NCI-H2196 (cell line): ENCODE measurements at regions not wholly inside any gene's neighbourhood (a gene's known extent, or its start where the extent isn't known, plus 50 kb on each side); places are given as distances from the start of the nearest gene placed in this dataset.

Experiments
- DNase-seq: peaks from one replicate; lab custom pipeline; 2025; ENCODE audit not compliant: unreplicated experiment; lab: John Stamatoyannopoulos, UW

DNA sequence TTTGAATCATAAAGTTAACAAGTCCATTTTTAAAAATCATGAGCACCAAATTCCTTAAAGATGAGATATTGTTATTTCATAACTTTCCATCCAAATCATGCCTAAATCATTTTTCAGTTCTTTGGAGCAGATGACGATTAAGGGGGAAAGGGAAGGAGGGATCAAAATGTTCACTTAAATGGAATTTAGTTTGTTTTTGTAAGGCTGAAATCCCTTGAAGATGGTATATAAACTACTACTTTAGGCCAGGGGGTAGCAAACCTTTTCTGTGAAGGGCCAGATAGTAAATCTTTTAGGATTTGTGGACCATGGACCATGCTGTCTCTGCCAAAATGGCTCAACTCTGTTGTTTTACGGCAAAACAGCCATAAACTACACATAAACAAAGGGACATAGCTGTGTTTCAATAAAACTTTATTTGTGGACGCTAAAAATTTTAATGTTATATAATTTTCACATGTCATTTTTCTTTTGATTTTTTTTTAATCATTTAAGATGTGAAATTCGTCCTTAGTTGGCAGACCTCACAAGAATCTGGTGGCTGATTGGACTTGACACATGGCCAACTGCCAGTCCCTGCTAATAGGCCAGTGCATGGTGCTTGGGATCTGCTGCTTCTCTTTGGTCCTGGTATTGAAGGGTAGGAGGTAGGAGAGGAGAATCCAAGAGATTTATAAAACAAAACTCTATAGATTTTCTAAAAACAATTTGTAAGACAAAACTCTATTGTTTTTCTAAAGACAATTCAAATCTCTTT lies 52.0 kb upstream of the RTN4 start:
- DNase-seq, result no peak

DNA sequence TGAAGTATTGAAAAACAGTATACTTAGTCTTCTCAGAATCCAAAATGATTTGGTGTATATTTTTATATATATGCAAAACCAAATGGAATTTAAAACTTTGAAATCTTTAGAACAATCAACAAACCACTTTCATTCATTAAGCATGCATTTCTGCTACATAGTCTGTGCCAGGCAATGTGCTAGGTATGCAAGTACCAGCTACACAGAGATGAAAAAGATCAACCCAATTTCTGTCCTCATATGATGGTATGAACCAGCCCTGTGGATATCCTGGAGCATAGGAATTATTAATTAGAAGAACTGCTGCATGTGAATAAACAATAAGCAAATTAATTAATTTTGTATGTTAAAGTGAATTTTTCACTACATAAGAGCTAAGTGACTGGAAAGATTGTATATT lies 51.2 kb upstream of the RTN4 start:
- no peak for DNase-seq

DNA sequence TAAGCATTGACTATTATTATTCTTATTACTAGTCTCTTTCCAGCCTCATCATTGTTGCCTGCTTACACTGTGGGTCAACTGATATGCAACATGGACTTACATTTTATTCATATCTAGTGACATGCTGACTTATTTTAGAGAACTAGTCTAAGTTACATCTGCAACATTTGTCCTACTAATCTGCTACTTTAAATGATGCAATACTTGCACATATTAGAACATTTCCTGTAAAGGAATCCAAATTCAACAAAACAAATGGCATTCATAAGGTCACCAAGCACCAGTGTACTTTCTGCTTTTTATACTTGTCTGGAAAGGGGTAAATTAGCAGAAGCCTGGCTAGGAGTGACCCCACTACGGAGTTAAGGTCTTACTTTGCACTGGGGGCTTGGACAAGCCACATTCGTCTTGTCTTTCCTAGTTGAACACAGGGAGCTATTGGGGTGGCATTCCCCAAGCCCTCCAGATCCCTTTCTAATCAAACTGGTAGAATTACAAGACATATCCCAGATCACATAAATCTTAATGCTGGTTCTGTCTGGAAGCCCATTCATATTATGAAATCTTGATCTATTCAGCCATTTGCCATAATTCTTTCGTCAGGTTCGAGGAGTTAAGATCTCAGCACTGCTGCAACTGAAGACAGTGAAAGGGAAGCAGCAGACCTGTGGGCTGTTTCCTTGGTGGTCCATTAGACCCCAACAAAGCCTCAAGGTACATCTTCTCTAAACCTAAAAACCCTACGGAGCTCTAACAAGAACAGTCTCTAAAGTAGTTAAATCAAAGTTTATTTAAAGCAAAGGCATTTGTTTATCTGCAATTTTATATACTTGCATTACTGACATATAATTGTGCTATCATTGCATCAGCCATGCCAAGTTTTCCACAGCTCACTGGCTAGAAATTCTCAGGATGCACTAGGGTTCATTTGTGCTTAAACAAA lies 49.9 kb upstream of the RTN4 start:
- no peak for DNase-seq
